ENCODE measurements at regions not wholly inside any gene's neighbourhood (a gene's known extent, or its start where the extent isn't known, plus 50 kb on each side); places are given as distances from the start of the nearest gene placed in this dataset.

GRCh38 chr20:22260506-22260905 is 323.9 kb downstream of the FOXA2 start:
- Histone ChIP-seq H3K4me3 (ENCODE audit: control insufficient read depth in 2 of 3, extremely low read depth in 1 of 3, insufficient read depth in 2 of 3, low read depth in 1 of 3, low read length in 3 of 3) (no peak overlapping the region), H3K4me2 (ENCODE audit: control insufficient read depth, extremely low read depth, insufficient read depth, low read depth, low read length) (no peak overlapping the region), H4K20me1 (ENCODE audit: control insufficient read depth, extremely low read depth, insufficient read depth, low read length) (no peaks in the 10 kb centered on the region), H2AFZ (ENCODE audit: control insufficient read depth, low read length) (no peak overlapping the region), H3K79me2 (ENCODE audit: control insufficient read depth, insufficient read depth, low read length) (no peaks in the 10 kb centered on the region), H3K9me3 (ENCODE audit: control insufficient read depth, low read depth, low read length) (no peaks in the 10 kb centered on the region), H3K4me1 (ENCODE audit: control insufficient read depth, extremely low read depth, insufficient read depth, low read length) (no peaks in the 10 kb centered on the region), H3K27ac (ENCODE audit: control insufficient read depth, insufficient read depth, low read length) (no peak overlapping the region), H3K27me3 (ENCODE audit: control insufficient read depth, extremely low read depth, insufficient read depth, low read length) (no peaks in the 10 kb centered on the region), H3K36me3 (ENCODE audit: control insufficient read depth in 2 of 2, extremely low read depth in 1 of 2, insufficient read depth in 2 of 2, low read length in 2 of 2) (no peaks in the 10 kb centered on the region), H3K9me1 (ENCODE audit: control insufficient read depth, extremely low read depth, insufficient read depth, low read length) (no peaks in the 10 kb centered on the region), H3K9ac (ENCODE audit: control insufficient read depth, extremely low read depth, insufficient read depth, low read length) (no peak overlapping the region)
- no peak for FAIRE-seq
- no peak for TF ChIP-seq CTCF (optimal IDR thresholded peaks at IDR 0.05 in 1 of 3, IDR thresholded peaks at IDR 0.05 in 1 of 3, conservative IDR thresholded peaks at IDR 0.05 in 1 of 3; ENCODE audit: extremely low read depth in 1 of 3, insufficient read depth in 2 of 3, low read length in 3 of 3)
- TF ChIP-seq EZH2 (IDR thresholded peaks at IDR 0.05; ENCODE audit: low read length) = no peak
- DNase-seq (ENCODE audit: low read depth, low spot score) = no peak
- dilution Hi-C loops (cut with MboI; ENCODE audit: extremely low pct_ligation_motif_present, low sequenced_read_pairs) = no loop called here

- H3K4me3 ChIP-seq (ENCODE audit: control insufficient read depth in 2 of 3, extremely low read depth in 1 of 3, insufficient read depth in 2 of 3, low read depth in 1 of 3, low read length in 3 of 3) = no peak overlapping the region
- H3K36me3 ChIP-seq (ENCODE audit: control insufficient read depth in 2 of 2, extremely low read depth in 1 of 2, insufficient read depth in 2 of 2, low read length in 2 of 2) = no peaks in the 10 kb centered on the region
- no peaks in the 10 kb centered on the region for H3K79me2 ChIP-seq (ENCODE audit: control insufficient read depth, insufficient read depth, low read length)
- H3K4me2 ChIP-seq (ENCODE audit: control insufficient read depth, extremely low read depth, insufficient read depth, low read depth, low read length) = no peak overlapping the region
- DNase-seq (ENCODE audit: low read depth, low spot score) (no peak), FAIRE-seq (no peak)
- H3K9me1 ChIP-seq (ENCODE audit: control insufficient read depth, extremely low read depth, insufficient read depth, low read length) = no peaks in the 10 kb centered on the region
- no peaks in the 10 kb centered on the region for H3K27me3 ChIP-seq (ENCODE audit: control insufficient read depth, extremely low read depth, insufficient read depth, low read length)
- H3K4me1 ChIP-seq (ENCODE audit: control insufficient read depth, extremely low read depth, insufficient read depth, low read length) = no peaks in the 10 kb centered on the region
- H3K9ac ChIP-seq (ENCODE audit: control insufficient read depth, extremely low read depth, insufficient read depth, low read length) = no peak overlapping the region
- H2AFZ ChIP-seq (ENCODE audit: control insufficient read depth, low read length) = no peak overlapping the region
- dilution Hi-C loops (cut with MboI; ENCODE audit: extremely low pct_ligation_motif_present, low sequenced_read_pairs) = no loop called here
- TF ChIP-seq EZH2 (IDR thresholded peaks at IDR 0.05; ENCODE audit: low read length) (no peak), CTCF (optimal IDR thresholded peaks at IDR 0.05 in 1 of 3, IDR thresholded peaks at IDR 0.05 in 1 of 3, conservative IDR thresholded peaks at IDR 0.05 in 1 of 3; ENCODE audit: extremely low read depth in 1 of 3, insufficient read depth in 2 of 3, low read length in 3 of 3) (no peak)
- no peak overlapping the region for H3K27ac ChIP-seq (ENCODE audit: control insufficient read depth, insufficient read depth, low read length)
- no peaks in the 10 kb centered on the region for H3K9me3 ChIP-seq (ENCODE audit: control insufficient read depth, low read depth, low read length)
- H4K20me1 ChIP-seq (ENCODE audit: control insufficient read depth, extremely low read depth, insufficient read depth, low read length) = no peaks in the 10 kb centered on the region
These were observed 326.5 kb downstream of the FOXA2 start for GRCh38 chr20:22257912-22258311.
